ENCODE measurements at regions not wholly inside any gene's neighbourhood (a gene's known extent, or its start where the extent isn't known, plus 50 kb on each side); places are given as distances from the start of the nearest gene placed in this dataset.

DNA sequence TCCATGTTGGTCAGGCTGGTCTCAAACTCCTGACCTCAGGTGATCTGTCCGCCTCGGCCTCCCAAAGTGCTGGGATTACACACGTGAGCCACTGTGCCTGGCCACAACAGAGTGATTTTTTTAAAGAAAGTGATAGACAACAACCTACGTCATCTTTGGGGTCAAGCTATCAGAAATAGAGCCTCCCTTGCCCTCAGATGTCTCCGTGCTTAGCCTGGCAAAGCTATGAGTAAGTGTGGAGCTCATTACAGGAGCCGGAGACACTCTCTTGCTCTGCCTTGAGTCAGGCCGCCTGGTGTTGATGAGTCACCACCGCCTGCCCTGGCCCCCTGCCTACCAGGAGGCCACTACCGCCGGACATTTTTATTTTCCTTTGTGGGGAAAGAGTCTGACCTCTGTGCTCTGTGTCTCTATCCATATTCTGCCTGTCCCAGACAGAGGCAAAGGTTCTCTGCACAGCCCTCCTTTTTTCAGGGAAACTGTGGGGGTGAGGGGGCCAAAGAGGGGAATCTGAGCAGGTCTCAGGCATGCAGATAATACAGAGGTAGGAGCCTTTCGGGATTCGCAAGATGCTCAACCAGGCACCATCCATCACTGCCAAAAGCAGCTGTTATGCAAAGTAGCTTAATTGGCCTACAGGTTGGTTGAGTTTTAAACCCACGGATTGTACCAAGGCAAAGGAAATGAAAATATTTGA lies 123.7 kb upstream of the CPEB4 start:
- DNase-seq (ENCODE audit: low read depth) = peak; percentile 88

GRCh38 chr5:173765029-173765644 lies 123.0 kb upstream of the CPEB4 start:
- DNase-seq (ENCODE audit: low read depth) = no peak

- no peak for DNase-seq (ENCODE audit: low read depth)
Observed at GRCh38 chr5:173765661-173766060, 122.5 kb upstream of the CPEB4 start.

DNA sequence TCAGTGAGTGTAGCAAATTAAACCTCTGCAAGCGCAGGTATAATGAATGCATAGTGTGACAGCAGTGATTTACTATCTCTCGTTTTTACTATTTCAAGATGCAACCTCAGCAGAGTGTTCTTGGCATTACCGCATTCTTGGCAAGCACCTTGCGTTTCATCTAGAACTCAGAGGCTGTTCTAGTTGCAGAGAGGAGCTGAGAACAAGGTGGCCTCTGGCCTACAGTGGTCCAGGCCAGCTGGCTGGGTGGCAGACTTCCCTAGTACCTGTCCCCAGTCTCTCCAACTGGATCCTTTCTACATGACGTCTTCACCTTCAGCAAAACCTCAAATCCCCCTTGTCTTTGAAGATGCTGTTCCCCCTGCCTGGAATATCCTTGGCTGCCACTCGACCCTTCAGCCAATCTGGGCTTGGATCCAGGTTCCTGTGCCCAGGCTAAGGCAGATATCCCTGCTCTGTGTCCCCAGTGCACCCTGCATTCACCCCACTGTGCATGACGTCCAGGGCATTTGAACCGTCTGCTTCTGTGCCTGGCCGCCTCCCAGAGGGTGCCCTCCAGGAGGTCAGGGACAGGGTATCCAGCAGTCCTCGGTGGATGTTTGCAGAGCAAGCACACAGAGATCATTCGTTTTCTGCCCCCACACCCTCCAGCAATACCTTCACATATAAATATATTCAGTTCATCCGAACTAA lies 120.4 kb upstream of the CPEB4 start:
- no peak for DNase-seq (ENCODE audit: low read depth)

DNA sequence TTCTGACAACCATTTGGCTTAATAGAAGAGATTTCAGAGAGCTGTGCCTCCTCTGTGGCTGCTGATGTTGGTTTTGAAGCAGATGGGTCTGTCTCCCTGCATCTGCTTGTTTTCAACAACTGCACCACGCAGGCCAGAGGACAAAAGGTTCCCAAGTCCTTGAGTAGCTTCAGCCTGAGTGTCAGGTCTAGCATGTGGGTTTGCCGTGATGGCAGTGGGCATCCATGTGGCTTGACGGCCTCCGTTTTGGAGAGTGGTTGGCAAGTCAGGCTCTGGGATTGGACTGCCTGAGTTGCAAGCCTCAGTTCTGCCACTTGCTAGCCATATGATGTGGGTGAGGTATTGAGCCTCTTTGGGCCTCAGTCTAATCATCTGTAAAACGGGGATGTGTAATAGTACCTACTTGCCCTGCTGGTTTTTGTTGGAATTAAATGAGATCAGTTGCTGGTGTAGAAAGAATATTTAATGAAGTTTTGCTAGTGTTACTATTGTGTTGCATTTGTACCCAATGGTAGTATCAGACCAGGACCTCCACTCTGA lies 119.8 kb upstream of the CPEB4 start:
- DNase-seq (ENCODE audit: low read depth) = no peak

- no peak for DNase-seq (ENCODE audit: low read depth)
Observed at GRCh38 chr5:173768891-173769290, 119.3 kb upstream of the CPEB4 start.

GRCh38 chr5:173770637-173771036 lies 117.5 kb upstream of the CPEB4 start:
- DNase-seq (ENCODE audit: low read depth) = no peak

DNA sequence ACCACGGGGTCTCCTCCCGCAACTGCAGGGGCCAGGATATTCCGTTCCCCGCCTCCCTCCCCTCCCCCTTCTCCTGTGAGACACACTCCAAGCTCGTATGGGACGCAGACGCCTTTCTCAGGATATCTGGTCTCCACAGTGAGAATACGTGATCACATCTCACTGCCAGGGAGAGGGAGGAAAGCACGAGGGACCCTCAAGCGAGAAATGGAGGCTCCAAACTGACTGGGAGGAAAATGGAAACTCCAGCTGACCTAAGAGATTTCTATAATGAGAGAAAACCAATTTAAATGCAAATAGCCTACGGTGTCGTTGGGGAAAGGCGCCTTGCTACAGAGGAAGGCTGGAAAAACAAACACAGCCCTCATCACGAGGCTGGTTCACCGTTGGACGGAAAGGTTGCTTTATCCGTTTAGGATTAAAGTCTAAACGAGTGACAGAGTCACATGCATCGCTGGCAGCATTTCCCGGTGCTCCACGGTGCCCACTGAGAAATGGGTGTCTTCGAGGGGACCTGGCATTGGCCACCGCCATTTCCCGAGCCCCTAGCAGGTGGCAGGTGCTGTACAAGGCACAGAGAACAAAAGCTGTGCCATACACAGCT lies 116.9 kb upstream of the CPEB4 start:
- DNase-seq (ENCODE audit: low read depth) = no peak

GRCh38 chr5:173771725-173772383 lies 116.3 kb upstream of the CPEB4 start:
- DNase-seq (ENCODE audit: low read depth) = no peak

GRCh38 chr5:173772384-173773059 lies 115.6 kb upstream of the CPEB4 start:
- DNase-seq (ENCODE audit: low read depth) = no peak

DNA sequence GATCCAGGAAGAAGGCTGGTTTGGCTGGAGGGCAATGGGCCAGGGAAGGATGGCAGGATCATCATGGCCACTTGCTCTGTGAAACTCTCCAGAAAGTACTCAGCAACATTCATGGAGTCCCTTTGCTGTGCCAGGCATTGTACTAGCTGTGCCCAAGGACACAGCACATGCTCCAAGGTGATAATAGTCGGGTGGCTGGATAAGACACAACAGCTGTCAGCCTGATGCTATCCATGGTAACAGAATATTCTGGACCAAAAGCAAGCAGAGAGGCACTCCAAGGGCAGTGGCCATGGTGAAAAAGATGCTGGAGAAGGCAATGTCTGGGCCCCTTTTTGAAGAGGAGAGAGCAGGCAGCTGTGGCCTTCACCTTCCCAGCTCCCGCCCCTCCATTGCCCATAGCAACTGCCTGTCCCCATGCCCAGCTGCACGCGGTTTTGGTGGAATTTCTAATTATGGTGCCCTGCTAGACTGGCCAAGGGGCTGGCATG lies 113.8 kb upstream of the CPEB4 start:
- DNase-seq (ENCODE audit: low read depth) = no peak

GRCh38 chr5:173775261-173776197 lies 112.6 kb upstream of the CPEB4 start:
- no peak for DNase-seq (ENCODE audit: low read depth)

- no peak for DNase-seq (ENCODE audit: low read depth)
Observed at GRCh38 chr5:173777149-173777548, 111.0 kb upstream of the CPEB4 start.

- no peak for DNase-seq (ENCODE audit: low read depth)
Observed at GRCh38 chr5:173777674-173778073, 110.5 kb upstream of the CPEB4 start.

DNA sequence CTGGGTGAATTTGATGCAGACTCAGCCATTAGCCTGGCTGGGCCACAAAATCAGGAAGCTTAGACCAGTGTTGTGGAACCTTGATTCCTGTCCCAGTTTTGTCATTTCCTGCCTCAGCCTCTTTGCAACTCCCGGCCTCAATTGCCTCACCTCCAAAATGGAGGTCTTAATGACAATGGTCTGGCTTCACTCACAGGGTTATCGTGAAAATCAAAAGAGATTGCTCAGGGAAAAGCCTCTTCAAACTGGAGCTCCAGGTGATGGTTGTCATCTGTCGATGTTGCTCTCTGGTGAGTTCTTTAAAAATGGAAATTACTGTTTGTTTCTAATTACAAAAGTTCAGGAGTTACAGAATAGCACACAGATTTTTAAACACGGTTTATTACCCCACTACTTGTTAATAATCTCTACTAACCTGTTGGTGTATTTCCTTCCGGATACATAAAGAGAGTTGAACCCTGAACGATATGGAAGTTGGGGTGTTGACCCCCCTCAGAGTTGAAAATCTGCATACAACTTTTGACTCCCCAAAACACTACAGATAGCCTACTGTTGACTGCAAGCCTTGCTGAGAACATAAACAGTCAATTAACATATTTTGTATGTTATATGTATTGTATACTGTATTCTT lies 109.9 kb upstream of the CPEB4 start:
- DNase-seq (ENCODE audit: low read depth) = no peak

DNA sequence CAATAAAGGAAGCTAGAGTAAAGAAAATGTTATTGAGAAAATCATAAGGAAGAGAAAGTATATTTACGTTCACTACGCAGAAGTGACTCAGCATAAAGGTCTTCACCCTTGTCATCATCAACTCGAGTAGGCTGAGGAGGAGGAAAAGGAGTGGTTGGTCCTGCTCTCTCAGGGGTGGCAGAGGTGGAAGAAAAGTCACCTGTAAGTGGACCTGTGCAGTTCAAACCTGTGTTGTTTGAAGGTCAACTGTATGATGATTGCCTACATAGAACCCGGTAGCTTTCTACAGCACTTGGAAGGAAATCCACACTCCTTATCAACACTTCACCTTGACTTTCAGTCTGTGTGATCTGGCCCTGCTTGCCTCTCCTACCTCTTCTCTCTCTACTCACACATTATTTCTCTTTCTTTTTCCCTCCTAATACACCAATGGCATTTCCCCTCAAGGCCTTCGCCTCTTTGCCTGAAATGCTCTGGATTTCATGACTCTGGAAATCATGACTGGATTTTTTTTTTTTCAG lies 109.3 kb upstream of the CPEB4 start:
- DNase-seq (ENCODE audit: low read depth) = no peak

GRCh38 chr5:173780235-173781234 lies 107.6 kb upstream of the CPEB4 start:
- no peak for DNase-seq (ENCODE audit: low read depth)

DNA sequence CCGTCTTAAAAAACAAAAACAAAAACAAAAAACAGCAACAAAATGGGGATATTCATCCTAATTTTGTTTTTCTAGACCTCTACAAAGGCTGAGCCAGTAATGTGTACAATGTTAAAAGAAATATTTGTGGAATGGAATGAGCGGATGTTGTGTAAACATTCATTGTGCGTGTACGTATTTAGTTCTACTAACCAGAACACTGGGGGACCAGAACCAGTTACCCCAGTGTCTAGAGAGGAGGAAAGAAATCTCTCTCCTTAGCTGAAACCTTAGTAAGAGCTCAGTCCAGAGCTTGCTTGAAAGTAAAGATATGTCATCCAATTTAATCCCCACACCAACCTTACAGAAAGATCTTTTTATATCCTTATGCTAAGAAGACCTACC lies 106.7 kb upstream of the CPEB4 start:
- DNase-seq (ENCODE audit: low read depth) = no peak

Data from GM04504 (cell line).